ENCODE measurements at regions not wholly inside any gene's neighbourhood (a gene's known extent, or its start where the extent isn't known, plus 50 kb on each side); places are given as distances from the start of the nearest gene placed in this dataset.

GRCh38 chr3:88444251-88444650 is 294.5 kb downstream of the C3orf38 start:
- TF ChIP-seq CTCF (conservative IDR thresholded peaks at IDR 0.05; ENCODE audit: low read depth in 2 of 2) = no peak
- no peak for TF ChIP-seq EZH2 (IDR thresholded peaks at IDR 0.05; ENCODE audit: low read depth, unreplicated experiment)
- TF ChIP-seq JUNB (IDR thresholded peaks at IDR 0.05; ENCODE audit: unreplicated experiment) = no peak
- TF ChIP-seq POLR2AphosphoS5 (IDR thresholded peaks at IDR 0.05; ENCODE audit: low read depth) = no peak
- TF ChIP-seq CREB1 (CRISPR knock-in tag; IDR thresholded peaks at IDR 0.05; ENCODE audit: low read depth) = no peak
- TF ChIP-seq EZH2phosphoT487 (IDR thresholded peaks at IDR 0.05; ENCODE audit: unreplicated experiment) = no peak
- TF ChIP-seq NANOG (IDR thresholded peaks at IDR 0.05; ENCODE audit: borderline replicate concordance) = no peak
- TF ChIP-seq REST (IDR thresholded peaks at IDR 0.05; ENCODE audit: unreplicated experiment) = no peak
- TF ChIP-seq ETS1 (IDR thresholded peaks at IDR 0.05) = no peak
- TF ChIP-seq STAT1 (IDR thresholded peaks at IDR 0.05; ENCODE audit: unreplicated experiment) = no peak
- TF ChIP-seq ZNF331 (CRISPR knock-in tag; IDR thresholded peaks at IDR 0.05; ENCODE audit: low read depth) = no peak
- no peak for TF ChIP-seq ZNF114 (CRISPR knock-in tag; IDR thresholded peaks at IDR 0.05)

All from GM23338 (cell line).